GM12865 (cell line): ENCODE measurements at regions not wholly inside any gene's neighbourhood (a gene's known extent, or its start where the extent isn't known, plus 50 kb on each side); places are given as distances from the start of the nearest gene placed in this dataset.

ENCODE experiments used
- DNase-seq: peaks from one replicate; pipeline ENCODE4 v3.0.0; 2010; ENCODE audit warnings: low read depth
- H3K4me3 ChIP-seq: 2 replicates; pipeline ENCODE4 v1.5.1; 2011; ENCODE audit warnings: mild to moderate bottlenecking, low read depth, low read length, control low read depth
- TF ChIP-seq, protein P1 (sequence below): IDR thresholded peaks from 2 replicates; pipeline ENCODE4 v1.5.1; 2011; ENCODE audit warnings: low read length, control low read depth, low read depth, inconsistent platforms; ENCODE audit not compliant: insufficient read depth; ENCODE audit errors: missing control alignments

DNA sequence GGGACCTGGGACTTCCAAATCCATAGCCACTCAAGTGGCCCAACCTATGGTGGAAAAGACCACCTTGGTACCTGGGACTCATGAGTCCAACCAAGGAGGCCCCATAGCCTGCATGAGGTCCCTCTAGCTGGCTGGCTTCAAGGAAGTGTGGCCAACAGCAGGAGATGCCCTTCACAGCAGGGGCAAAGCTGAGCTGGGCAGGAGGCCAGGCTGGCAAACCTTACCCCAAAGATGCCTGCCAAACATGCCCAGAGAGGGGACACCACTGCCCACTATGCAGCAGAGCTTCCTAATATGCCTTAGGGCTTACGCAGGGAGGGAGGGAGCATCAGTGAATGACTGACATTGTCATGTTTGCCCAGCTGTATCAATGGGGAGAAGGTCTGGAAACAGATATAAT lies 188.0 kb upstream of the GLI2 start:
- DNase-seq = no peak
- TF ChIP-seq, protein P1, sequence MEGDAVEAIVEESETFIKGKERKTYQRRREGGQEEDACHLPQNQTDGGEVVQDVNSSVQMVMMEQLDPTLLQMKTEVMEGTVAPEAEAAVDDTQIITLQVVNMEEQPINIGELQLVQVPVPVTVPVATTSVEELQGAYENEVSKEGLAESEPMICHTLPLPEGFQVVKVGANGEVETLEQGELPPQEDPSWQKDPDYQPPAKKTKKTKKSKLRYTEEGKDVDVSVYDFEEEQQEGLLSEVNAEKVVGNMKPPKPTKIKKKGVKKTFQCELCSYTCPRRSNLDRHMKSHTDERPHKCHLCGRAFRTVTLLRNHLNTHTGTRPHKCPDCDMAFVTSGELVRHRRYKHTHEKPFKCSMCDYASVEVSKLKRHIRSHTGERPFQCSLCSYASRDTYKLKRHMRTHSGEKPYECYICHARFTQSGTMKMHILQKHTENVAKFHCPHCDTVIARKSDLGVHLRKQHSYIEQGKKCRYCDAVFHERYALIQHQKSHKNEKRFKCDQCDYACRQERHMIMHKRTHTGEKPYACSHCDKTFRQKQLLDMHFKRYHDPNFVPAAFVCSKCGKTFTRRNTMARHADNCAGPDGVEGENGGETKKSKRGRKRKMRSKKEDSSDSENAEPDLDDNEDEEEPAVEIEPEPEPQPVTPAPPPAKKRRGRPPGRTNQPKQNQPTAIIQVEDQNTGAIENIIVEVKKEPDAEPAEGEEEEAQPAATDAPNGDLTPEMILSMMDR = no peak
- no peak overlapping the region for H3K4me3 ChIP-seq

DNA sequence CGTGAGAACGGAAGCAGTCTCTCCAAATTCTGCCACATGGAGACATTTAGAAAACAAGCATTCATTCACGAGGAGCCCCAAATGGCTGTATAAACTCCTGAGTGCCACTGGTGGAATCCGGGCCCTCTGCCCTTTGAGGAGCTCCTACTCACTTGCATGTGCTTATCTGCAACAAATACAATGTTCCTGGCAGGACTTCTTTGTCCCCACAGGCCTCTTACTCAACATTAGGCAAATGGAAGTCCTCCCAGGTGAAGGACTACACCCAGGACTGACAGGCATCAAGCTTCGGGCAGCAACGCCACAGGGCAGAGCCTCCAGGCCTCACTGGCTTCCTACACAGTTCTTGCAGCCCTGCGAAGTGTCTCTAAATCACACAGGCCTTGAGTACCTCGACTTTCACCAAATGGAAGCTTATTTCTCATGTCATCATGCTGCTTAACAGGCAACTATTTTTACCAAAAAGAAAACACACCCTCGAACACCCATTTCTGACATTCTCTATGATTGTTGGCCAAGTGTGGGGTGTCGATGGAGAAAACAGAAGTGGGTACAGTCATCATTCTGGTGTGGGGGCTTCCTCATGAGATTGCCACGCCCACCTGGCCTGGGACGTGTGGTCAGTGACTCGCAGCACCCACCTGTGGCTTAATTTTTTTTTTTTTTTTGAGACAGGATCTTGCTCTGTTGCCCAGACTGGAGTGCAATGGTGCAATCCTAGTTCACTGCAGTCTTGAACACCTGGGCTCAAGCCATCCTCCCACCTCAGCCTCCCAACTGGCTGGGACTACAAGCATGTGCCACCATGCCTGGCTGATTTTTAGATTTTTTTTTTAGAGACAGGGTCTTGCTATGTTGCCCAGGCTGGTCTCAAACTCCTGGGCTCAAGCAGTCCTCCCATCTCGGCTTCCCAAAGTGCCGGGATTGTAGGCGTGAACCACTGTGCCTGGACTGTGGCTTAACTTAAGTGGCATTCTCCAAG lies 186.8 kb upstream of the GLI2 start:
- TF ChIP-seq, protein P1 = no peak
- DNase-seq = no peak
- no peak overlapping the region for H3K4me3 ChIP-seq

DNA sequence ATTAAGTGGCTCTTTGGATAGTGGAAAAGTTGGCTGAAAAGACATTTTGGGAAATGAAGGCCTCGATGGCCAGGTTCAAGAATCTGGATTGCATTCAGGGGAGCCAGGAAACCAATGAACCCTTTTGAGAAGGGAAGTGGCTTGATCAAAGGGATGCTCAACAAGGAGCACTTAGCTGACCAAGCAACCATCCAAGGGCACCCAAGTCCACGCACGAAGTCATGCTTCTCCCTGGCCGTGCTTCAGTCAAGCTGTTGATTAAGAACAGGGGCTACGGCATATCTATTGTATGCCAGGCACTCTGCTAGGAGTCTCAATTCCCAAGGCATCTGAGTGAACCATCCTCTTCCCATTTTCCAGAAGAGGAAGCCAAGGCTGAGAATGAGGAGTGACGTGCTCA lies 185.8 kb upstream of the GLI2 start:
- H3K4me3 ChIP-seq = no peak overlapping the region
- no peak for DNase-seq
- TF ChIP-seq, protein P1 = no peak

DNA sequence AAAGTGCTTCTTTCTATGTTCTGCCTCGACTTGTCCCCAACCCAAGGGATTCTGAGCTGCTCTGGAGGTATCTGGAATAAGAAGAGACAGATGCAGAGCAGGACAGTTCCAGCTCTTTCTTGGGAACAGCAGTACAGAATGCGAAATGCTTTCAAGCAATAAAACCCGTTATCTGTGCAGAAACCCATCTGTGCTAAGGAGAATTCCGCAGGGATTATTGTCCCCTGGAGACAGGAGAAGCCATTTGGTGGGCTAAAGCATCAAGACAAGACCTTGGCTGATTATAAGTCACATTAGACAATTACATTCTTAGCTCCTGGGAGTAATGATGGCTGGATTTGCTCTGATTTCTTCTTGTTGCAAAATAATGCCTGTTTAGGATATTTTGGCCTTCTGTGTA lies 185.4 kb upstream of the GLI2 start:
- TF ChIP-seq, protein P1 = no peak
- no peak overlapping the region for H3K4me3 ChIP-seq
- DNase-seq = no peak

DNA sequence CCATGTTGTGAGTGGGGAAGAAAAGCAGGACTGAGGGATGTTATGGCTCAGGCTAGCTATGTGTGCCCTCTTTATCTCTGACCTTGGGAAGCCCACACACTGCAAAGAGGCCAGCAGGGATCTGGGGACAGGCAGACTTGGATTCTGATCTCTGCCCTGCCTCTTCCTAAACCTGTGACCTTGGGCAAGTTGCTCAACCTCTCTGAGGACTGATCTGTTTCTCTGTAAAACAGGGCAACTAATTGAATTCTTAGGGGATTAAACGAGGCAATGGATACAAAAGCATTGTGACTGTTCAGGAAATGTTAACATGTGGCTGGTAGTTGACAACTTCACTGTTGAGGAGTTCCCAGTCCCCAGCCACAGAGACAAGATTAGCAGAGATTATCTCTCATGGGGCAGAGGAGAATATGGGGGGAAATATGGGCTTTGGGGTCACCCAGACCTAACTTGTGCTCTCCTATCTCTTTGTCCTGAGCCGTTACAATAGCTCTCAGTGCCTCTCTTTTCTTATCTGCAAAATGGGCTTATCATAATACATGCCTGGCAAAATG lies 184.7 kb upstream of the GLI2 start:
- TF ChIP-seq, protein P1 = no peak

DNA sequence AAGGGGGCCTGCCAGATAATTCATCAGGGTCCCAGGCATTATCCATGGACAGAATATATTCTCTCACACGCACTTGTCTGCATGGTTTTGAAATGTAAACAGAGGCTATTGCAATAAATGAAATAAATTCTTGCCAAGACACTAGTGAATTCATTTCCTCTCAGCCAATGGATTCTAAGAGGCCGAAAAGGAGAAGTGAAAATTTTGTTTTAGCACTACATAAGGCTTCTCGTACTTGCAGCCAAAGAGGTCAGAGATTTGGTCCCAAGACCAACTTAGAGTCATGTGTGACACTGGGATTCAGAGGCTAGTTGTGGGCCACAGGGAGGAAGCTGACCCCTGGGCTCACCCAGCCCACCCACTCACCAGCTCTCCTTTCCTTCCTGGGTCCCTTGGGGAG lies 184.1 kb upstream of the GLI2 start:
- DNase-seq = peak; percentile 24
- no peak overlapping the region for H3K4me3 ChIP-seq
- TF ChIP-seq, protein P1 = no peak

More for the DNA sequence above, 184.7 kb upstream of the GLI2 start:
- H3K4me3 ChIP-seq = no peak overlapping the region
- no peak for DNase-seq

DNA sequence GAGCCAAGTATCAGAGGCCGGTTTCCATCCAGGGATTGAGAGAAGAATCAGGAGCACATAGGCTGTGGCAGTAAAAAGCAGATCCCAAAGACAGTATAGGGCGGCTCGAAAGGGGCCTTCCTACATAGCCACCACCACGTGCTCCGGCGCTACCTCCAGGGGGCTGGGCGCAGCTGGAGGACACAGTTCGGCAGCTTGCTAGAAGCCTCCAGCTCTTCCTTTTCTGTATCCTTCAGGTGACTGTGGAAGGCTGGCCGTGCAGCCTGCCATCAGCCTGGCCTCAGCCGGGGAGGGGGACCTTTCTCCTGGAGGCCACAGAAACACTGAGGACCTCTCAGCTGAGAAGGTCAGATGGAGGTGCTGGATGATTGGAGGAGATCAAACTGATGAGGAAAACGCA lies 183.6 kb upstream of the GLI2 start:
- no peak for DNase-seq

More for the DNA sequence above, 183.6 kb upstream of the GLI2 start:
- TF ChIP-seq, protein P1 = no peak
- H3K4me3 ChIP-seq = no peak overlapping the region
